GM19468 (cell line): ENCODE measurements at regions not wholly inside any gene's neighbourhood (a gene's known extent, or its start where the extent isn't known, plus 50 kb on each side); places are given as distances from the start of the nearest gene placed in this dataset.
"Not testable (repeated sequence)": the region's sequence is repeated elsewhere in the genome, so short reads cannot be mapped to it uniquely, and the experiment has no call there.

Experiments
- ATAC-seq: cut with Tn5 transposase; IDR thresholded peaks from one replicate; pipeline ENCODE4 v1.9.1; 2021; ENCODE audit warnings: mild to moderate bottlenecking, moderate library complexity, moderate number of reproducible peaks; ENCODE audit not compliant: unreplicated experiment; ENCODE audit errors: extremely low read depth

- no peak for ATAC-seq
Measured at GRCh38 chr1:199837321-199837720, 190.2 kb upstream of the NR5A2 start.

DNA sequence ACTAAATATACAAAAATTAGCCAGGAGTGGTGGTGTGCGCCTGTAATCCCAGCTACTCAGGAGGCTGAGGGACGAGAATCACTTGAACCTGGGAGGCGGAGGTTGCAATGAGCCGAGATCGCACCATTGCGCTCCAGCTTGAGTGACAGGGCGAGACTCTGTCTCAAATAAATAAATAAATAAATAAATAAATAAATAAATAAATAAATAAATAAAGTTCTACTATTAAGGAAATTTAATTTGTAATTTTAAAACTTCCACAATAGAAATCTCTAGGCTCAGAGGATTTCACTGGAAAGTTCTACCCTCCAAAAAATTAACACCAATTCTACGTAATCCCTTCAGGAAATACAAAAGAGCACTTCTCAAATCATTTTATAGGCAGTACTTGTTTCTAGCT lies 187.9 kb upstream of the NR5A2 start:
- ATAC-seq, result not testable (repeated sequence)

GRCh38 chr1:199843096-199843495 lies 184.4 kb upstream of the NR5A2 start:
- not testable (repeated sequence) for ATAC-seq

GRCh38 chr1:199843861-199844260 lies 183.6 kb upstream of the NR5A2 start:
- ATAC-seq, result no peak

DNA sequence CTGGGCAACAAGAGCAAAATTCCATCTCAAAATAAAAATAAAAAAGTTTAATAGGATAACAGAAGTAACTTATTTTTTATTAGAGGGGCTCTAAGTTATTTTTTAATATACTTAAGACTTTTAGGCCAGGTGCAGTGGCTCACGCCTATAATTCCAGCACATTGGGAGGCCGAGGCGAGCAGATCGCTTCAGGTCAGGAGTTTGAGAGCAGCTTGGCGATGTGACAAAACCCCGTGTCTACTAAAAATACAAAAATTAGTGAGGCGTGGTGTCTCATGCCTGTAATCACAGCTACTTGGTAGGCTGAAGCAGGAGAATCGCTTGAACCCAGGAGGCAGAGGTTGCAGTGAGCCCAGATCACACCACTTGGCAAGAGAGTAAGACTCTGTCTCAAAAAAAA lies 180.5 kb upstream of the NR5A2 start:
- no peak for ATAC-seq

- no peak for ATAC-seq
Measured at GRCh38 chr1:199851439-199852140, 175.9 kb upstream of the NR5A2 start.

- ATAC-seq, result no peak
Measured at GRCh38 chr1:199854686-199855321, 172.7 kb upstream of the NR5A2 start.

- ATAC-seq, result no peak
Measured at GRCh38 chr1:199855580-199855979, 171.9 kb upstream of the NR5A2 start.

DNA sequence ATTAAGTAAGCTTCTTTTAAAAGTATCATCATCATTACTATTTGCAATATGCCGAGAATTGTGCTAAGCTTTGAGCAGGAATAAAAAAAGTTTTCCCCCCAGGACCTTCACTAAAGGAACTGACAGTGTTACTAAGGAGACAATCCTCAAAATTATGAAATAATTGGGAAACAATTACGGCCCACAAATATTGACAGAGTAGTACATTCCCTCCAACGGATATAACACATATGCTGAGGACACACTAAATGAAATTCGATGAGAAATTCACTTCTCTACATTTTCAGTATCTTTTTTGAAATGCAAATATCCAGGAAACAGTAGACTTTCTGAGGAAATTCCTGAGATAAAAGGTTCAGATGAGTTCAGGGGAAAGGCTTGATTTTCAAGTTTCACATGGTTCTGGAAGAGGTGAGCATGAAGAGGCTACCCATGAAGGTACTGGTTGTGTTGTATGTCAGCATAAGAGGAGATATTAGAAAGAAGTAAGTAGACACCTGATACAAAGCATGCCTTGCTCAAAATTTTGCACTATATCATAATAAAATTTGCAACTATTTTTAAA lies 171.2 kb upstream of the NR5A2 start:
- no peak for ATAC-seq

DNA sequence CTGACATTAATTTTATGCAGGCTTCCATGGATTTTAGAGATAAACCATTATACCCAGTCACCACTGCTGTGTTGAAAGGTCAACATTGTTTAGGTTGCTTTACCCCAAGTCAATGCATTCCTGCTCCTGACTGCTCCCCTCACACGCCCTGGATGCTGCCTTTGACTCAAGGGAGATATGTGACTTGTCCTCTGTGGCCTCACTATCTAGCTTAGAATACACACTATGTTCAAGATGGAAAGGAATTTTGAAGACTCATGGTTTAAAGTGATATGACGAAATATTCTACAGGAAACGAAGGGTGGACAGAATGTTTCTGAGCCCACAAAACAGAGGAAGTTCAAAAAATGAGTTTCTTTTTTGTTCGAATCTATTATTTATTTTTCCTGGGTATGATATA lies 170.4 kb upstream of the NR5A2 start:
- no peak for ATAC-seq

DNA sequence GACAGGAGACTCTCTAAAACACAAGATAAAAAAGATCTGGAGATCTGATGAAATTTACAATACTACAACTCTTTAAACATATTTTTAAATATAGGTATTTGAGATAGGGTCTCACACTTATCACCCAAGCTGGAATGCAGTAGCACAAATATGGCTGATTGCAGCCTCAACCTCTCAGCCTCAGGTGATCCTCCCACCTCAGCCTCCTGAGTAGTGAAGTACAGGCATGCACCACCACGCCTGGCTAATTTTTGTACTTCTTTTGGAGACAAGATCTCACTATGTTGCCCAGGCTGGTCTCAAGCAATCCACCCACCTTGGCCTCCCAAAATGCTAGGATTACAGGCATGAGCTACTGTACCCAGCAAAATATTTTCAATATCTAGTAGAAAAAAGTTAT lies 170.0 kb upstream of the NR5A2 start:
- no peak for ATAC-seq

- no peak for ATAC-seq
Measured at GRCh38 chr1:199858171-199858570, 169.3 kb upstream of the NR5A2 start.

- no peak for ATAC-seq
Measured at GRCh38 chr1:199858856-199859255, 168.7 kb upstream of the NR5A2 start.

DNA sequence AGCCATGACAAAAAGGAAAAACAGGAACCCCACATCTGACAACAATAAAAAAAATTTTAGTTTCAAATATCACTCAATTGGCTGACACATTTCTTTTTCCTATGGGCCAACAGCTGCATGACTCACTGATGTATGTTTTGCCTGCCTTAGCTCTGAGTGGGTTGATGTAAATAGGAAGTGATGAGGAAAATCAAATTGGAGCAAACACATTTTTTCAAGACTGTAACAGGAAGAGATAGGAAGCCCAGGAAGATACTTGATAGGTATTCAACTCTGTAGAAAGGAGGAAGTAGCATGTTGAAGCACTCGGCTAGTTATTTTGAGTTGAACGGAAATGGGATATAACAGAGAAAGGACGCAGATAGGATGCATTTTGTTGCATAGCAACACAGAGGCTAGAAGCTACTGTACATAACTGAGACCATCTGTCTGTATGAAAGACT lies 168.0 kb upstream of the NR5A2 start:
- ATAC-seq, result no peak

DNA sequence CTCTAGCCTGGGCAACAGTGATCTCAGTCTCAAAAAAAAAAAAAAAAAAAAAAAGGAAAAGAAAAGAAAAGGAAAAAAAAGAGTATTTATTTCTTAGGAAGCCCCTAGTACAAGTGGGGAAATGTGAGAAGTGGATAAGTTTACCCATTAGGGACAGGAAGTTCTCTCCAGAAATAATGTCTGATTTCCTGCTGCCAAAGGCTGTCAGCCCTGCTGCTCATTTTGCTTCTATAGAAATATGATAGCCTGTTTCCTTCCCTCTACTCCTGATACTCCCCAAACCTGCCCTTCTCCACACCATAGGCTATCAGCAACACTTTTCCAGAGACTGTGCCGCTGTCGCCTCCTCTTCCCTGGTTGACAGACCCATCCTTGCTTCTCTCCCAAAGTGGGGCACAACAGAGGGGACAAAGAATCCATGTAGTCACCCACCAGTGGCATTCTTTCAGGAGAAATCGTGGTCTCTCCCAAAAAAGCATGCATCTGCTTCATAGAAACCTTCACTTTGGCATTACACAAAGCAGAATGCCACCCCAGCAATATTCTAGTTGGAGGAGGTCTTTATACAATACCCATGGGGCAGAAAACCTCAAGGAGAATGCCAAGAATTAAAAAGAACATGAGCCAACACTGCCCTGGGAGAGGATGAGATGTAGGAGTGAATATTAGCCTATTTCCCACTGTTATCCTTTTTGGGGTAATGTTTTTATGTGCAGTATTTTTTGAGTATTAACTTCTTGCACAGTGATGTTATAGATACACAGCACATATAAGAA lies 166.3 kb upstream of the NR5A2 start:
- ATAC-seq, result no peak

GRCh38 chr1:199862047-199862446 lies 165.5 kb upstream of the NR5A2 start:
- ATAC-seq, result no peak

GRCh38 chr1:199866210-199866617 lies 161.3 kb upstream of the NR5A2 start:
- ATAC-seq, result no peak

GRCh38 chr1:199867601-199868000 lies 159.9 kb upstream of the NR5A2 start:
- ATAC-seq, result no peak

- ATAC-seq, result no peak
Measured at GRCh38 chr1:199868777-199869176, 158.7 kb upstream of the NR5A2 start.

GRCh38 chr1:199875337-199875736 lies 152.2 kb upstream of the NR5A2 start:
- ATAC-seq, result no peak

GRCh38 chr1:199875856-199876255 lies 151.7 kb upstream of the NR5A2 start:
- ATAC-seq, result no peak
